ENCODE measurements at regions not wholly inside any gene's neighbourhood (a gene's known extent, or its start where the extent isn't known, plus 50 kb on each side); places are given as distances from the start of the nearest gene placed in this dataset.

DNA sequence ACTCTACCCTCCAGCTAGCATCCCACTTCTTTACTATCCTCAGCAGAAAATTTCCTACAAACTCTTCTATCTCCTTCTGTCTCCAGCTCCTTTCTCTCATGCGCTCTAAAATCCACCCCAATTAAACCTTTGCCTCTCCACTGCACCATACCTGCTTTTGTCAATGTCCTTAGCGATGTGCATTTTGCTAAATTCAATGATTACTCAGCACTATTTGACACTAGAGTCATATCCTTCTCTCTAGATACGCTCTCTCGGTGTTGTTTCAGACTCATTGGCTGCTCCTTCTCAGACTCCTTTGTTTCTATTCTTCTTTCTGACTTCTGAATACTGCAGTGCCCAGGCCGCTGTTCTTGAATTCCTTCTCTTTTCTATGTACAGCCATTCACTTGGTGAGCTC lies 144.2 kb downstream of the HLX start:
- no peak for TF ChIP-seq POLR2AphosphoS5 (IDR thresholded peaks at IDR 0.05)
- TF ChIP-seq, protein P1, sequence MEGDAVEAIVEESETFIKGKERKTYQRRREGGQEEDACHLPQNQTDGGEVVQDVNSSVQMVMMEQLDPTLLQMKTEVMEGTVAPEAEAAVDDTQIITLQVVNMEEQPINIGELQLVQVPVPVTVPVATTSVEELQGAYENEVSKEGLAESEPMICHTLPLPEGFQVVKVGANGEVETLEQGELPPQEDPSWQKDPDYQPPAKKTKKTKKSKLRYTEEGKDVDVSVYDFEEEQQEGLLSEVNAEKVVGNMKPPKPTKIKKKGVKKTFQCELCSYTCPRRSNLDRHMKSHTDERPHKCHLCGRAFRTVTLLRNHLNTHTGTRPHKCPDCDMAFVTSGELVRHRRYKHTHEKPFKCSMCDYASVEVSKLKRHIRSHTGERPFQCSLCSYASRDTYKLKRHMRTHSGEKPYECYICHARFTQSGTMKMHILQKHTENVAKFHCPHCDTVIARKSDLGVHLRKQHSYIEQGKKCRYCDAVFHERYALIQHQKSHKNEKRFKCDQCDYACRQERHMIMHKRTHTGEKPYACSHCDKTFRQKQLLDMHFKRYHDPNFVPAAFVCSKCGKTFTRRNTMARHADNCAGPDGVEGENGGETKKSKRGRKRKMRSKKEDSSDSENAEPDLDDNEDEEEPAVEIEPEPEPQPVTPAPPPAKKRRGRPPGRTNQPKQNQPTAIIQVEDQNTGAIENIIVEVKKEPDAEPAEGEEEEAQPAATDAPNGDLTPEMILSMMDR (IDR thresholded peaks at IDR 0.05 in 8 of 11, conservative IDR thresholded peaks at IDR 0.05 in 3 of 11): no peak
- TF ChIP-seq POLR2A (IDR thresholded peaks at IDR 0.05): no peak

Measured in spleen (tissue), 7 donors.